ENCODE measurements at regions not wholly inside any gene's neighbourhood (a gene's known extent, or its start where the extent isn't known, plus 50 kb on each side); places are given as distances from the start of the nearest gene placed in this dataset.

DNA sequence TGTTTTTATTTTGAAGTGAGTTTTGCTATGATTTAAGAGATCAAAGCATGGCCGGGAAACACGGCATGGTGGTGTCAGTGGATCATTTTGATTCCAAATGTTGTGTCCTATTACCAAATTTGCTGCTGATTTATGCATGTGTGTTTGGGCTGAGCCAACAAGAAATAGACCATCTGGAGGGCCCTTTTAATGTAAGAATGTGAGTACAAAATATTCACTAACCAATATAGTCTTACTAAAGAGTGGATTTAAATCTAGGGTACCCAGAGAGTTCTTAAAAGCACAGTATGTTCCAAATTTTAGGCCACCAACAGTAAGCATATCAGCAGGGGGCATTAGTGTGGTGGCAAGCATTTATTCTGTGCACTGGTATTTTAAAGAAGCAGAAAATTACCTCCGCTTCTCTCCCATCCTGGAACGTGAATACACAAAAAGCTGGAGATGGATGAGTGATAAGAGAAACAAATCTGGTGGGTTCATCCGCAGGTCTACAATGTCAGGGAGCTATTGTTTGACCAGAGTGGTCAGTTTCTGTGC is 444.4 kb upstream of the IGFBP7 start:
- DNase-seq, result no peak

DNA sequence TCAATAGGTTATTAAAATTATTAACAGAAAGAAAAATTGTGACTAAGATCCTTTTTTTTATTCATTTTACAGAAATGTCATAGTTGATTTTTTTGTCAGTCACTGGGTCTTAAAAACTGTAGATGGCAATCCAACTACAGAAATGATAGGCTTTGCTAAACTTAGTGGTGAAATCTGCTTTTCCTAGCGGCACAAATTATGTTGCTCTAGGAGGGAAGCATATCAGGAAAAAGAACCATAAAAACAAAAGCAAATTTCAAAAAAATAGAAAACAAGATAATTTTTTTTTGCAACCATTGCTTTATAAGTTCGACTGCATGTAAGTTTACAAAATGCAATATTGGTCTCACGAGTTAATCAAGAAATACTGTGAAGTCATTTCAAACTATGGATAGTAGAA is 443.5 kb upstream of the IGFBP7 start:
- DNase-seq, result no peak

DNA sequence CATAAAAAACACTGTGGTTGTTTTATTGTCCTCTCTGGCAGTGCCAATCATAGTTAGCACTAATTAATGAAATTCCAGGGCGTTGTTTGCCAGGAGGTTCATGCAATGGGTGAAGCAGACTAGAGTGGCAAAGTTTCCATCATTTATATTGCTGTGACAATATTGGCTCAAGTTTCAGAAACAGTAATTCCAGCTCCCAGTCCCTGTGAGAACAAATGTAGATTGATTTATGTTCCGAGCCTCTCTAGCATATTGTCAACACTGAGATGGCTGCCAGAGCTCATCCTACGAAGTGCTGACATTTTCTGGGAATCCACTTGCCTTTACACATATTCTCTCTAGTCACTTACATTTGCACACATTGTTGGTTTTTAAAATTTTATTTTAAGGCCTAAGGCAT is 440.0 kb upstream of the IGFBP7 start:
- DNase-seq, result no peak

DNA sequence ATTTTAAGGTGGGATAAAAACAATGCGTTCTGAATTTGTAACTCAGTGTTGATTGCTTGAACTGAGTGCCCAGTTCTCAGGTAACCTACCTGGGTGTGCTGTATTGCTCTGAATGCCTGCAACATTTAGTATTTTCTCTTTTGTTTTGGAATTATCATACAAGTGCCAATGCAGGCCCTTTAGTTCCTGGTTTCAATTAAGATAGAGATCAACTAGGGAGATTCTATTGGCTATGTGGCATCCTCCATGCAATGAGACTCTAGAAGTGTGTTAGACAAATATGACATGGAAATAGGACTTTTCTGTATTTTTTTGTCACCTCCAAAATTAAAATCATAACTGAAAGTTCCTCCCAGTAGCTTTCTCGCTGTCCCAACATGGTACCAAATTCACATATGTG is 438.7 kb upstream of the IGFBP7 start:
- no peak for DNase-seq

DNA sequence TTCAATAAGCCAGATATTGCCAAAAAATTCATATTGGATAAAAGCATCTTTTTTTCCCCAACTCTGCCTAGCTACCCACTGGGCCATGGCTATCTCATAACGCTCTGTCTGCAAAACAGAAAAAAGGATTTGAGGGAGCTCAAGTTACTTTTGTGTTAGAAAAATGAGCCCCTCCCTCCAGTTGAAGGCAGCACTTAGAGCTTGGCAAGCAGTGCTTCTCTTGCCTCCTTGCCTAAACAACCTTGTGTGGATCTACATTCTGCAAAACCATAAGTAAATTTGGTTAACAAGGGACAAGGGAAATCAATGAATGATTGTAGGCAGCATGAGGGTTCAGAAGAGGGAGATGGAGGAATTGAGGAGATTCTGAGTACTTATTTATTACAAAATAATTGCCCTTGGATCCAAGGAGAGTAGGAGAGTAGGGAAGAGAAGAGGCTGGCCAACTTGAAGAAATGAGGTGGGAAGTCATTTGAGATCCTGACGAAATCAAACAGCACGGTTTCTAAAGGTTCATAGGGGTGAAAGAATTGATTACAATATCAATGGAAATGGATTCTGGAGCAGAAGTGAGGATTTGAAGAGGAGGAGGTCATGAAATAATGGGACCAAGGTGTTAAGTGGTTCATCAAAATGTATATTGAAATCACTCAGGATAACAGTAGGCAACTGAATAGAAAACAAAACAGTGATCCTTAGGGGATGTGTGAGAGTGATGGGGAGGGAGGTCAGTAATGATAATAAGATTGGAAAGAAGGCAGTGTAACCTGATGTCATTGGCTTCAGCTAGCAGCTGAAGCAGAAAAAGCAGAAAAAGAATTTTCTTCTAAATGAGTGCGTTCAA is 434.8 kb upstream of the IGFBP7 start:
- no peak for DNase-seq

DNA sequence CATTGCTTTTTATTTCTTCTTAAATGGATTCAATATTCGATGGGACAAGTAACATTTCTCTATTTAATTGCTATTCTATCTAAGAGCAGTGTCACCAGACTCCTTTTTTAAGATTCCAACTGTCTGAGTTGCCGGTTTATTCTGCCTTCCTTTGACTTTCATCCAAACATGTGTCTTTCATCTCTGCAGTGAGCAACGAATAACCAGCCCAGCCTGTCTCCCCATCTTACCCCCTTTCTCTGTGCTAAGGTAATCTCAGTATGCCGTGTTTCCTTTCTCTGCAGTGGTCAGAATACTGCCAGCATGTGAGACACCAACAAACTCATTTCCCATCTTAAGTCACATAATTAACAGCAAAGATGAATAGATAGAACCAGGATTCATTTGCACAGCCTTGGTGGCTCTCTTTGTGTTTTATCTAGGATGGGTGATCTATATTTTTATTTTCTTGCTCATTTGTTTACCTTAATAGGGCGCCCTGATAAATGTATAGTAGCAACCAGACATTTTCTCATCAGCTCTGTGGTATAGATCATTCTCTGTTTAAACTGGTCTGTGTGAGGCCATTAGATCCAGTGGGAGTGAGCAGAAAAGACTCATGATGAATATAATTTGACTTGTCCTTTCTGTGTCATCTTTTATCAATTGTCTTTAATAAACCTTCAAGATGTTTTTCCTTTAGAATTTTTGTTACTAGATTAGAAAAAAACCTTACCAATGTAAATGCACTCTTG is 394.8 kb upstream of the IGFBP7 start:
- no peak for DNase-seq

DNA sequence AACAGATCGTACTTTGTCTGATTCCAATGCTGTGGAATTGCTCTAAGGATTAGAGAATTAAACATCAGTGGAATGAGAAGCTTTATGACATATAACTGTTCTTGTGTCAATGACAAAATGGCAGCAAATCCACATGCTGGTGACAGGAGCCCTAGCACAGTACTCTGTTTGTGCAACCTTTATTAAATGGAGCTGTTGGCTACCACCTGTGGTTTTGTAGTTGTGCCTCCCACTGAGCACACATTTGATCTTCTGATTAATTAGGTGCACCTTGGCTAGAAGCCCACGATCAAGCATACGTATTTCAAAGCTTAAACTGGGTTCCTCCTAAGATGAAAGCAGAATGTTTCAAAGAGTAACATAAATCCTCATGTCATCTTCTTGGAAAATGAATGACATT is 394.0 kb upstream of the IGFBP7 start:
- DNase-seq, result no peak

DNA sequence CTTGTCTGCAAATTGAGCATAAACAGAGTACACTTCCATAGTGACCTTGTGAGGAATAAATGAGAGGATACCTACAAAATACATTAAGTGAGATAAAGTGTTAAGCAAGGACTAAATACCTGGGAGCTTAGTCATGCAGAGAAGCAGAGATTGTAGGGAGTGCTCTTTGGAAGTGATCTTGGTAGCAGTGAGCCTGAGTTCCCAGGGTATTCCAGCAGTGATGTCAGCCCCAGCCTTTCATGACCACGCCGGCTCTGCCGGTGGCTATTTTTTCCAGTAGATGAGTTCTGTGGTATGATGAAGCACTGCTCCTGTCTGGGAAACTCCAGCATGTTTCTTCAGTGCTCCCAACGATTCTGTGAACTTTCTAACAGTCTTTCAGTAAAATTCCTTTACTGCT is 391.5 kb upstream of the IGFBP7 start:
- no peak for DNase-seq

DNA sequence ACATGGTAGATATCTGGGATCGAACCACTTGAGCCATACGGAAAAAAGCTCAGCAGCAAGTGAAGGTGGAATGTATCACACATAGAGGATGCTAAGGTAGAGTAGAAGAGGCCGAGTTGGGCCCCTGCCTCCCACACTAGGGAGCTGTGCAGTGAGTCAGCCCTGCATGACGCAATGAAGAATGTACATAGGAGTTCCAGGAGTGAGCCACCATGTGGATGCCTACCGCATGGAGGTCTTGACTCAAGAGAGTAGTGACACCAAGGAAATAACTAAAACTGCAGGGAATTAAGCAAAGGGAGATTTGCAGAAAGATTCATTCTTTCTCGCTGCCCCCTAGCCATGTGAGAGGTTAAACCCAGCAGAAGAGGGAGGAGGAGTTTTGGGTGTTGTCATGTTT is 389.6 kb upstream of the IGFBP7 start:
- no peak for DNase-seq

DNA sequence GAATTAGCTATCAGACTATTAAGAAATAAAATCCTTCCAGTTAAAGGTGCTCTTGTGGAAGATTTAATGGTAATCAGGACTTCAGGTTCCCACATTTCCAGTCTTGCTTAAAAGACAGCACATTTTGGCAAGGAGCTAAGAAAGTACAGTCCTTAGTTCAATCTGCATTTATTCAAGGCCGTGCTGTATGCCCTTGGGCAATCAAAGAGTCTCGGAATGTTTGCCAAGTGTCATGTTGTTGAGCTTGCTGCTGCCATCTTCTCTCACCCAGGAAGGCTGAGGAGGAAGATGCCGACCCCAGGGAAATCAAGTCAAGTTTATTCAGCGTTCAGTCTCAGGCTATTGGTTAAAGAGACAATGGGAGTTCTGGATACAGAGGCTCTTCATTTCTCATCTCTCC is 388.1 kb upstream of the IGFBP7 start:
- DNase-seq, result no peak

DNA sequence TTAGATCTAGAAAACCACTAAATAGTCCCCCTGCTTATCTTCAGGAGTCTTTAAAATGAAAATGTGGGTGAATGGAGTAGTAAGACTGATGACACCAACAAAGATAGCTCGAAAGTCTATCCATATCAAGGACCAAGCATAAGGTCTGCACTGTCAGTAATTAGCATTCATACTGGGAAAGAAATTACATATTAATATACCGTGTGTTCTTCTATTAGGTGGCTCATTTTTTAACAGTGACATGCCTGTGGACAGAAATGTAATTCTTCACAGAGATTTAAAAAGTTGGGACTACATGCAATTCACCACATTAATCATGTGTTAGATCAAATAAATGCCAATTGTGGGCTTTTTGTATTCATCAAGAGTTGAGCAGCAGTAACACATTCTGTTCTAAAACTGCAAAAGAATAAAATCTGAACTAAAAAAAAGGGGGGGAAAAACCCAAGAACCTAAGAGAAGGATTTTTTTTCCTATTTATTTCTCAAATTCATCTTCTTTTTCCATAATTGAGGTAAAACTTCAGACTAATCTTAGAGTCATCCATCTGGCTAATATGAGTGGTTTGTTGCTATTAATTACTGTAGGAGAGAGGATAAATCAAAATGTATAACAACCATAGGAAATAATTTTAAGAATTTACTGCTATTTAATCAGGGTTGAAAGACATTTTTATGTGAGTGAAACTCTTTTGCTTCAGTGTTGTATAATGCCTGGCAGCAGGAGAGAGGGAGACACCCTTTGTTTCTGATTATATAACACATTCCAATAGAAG is 386.7 kb upstream of the IGFBP7 start:
- DNase-seq, result no peak

DNA sequence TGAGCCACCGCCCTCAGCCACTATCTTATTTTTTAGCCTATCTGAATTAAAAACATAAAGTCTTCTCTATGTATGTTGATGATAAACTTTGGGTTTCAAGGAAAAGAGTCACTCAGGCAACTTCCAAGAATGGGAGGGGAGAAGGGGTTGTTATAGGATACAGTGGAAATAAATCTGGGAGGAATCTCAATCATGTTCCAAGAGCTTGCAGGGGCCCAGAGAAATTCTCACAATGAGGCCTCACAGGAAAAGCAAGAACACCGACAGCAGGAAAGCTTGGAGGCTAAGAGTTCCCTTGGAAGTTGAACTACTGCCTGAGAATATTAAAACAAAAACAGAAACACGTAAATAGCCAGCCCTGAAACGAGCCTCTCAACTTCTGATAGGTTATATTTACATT is 384.6 kb upstream of the IGFBP7 start:
- DNase-seq, result no peak

DNA sequence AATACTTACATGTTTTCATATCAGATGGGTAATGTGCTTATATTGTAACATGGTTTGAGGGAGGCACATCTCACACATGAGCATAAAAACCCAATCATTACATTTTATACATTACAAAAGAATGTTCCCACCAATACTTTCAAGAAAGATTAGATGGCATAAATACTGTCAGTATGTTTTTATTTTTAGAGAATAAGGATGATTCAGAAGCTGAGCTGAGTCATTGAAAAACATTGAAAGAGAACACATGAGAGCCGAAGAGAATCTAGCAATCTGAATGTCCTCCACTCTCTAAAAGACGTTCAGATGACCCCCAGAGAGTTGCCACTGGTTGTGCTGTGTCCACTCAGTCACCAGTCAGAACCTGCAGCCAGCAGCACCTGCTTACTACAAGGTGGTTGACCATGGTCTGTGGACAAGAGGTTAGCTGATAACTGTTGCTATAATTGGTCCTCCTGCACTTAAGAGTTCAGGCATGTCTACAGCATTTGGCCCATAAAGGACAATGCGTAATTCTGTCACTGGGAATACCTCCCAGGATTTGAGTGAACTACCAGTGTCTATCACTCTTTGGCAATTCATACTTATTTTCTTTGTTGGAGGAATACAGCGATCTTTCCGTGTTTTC is 382.2 kb upstream of the IGFBP7 start:
- DNase-seq, result no peak

DNA sequence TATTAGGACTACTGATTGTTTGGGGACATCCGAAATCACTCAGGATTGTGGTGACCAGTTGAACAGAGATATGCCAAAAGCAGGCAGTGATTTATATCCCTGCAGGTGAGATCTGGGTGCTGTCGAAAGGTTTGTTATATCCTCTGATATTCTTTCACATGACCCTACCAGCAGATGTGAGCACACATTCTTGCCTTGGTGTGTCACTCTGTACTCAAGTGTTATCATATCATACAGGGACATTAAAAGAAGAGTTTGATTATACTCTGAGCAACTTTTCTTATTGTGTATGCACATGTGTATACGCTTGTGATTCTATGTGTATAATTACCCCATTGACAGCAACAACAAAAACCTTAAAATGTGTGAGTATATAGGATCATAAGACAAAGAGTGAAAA is 381.2 kb upstream of the IGFBP7 start:
- DNase-seq, result no peak

DNA sequence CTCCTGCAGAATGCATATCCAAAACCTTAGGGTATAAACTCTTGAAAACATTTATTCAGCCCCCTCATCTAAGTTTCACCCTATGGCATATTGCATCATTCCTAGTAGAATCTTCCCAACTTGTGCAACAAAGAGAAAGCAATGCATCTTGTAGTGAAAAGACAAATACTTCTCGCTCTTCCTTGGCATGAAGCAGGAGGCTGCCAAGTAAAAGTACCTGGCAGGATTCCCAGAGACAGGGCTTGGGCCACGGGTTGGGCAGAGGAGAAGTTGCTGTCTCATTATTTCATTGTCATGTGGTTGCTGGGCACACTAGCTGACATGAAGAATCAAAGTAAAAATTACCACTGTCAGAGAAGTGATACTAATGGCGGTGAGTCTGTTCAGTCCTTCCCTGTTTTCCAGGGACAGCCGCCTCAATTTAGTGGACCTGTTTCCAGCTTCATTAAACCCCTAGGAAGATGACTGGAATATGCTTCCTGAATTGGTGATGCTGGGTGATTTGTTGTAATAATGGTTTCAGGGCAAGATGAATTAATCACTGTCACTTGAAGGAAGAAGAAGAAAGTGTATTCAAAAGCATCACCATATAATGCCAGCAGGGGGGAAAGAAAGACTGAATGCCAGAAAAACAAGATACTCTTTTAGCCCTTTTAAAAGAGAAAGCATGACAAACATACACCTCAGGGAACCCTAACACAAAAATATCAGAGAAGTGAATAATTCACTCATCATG is 380.5 kb upstream of the IGFBP7 start:
- no peak for DNase-seq

DNA sequence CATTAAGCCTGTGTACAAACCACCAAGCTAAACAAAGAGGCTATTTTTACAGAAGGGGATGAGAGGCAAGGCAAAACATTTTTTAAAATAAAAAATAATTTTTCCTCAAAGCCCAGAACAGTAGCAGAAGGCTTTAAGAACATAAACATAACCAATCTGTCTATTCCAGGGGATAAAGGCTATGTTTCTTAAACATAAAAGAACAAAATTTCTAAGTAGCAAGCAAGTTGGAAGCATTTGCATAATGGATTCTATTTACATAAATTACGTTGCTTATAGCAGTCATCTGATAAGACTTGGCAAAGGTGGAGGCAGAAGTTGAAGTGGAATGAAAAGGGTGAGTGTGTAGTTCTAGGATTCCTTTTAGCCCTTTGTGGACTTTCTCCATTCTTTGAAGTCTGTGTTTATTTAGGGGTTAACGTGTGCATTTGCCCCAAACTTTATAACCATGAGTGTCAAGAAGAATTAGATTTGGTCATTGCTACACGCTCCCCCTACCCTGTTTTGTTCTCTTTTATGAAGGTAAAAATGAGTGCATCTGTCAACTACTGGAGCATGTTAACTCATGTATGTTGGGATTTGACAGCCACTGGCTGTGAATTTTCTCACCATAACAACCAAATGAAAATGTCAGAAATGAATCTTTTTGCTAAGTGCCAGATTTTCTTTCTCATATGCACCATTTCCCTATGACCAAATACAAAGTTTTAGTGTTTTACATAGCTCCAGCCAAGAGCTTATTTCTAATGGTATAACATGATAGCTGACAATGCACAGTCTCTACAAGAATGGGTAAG is 378.4 kb upstream of the IGFBP7 start:
- no peak for DNase-seq

DNA sequence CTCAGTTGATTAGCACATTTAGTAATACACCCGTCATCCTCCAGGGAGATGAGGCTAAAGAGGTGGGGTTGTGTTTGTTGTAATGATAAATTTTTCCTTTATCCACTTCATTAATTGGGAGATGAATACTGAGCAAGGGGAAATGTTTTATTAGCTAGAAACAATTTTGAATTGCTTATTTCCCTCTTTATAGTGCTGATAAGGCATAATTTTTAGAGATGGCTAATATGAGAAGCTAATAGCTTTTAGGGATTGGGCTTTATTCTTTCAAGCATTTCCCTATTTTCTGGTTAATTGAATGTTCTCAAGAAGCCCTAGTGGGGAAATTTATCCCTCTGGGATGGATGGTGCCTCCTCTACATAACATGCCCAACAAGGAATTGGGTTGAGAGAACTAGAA is 365.2 kb upstream of the IGFBP7 start:
- no peak for DNase-seq

DNA sequence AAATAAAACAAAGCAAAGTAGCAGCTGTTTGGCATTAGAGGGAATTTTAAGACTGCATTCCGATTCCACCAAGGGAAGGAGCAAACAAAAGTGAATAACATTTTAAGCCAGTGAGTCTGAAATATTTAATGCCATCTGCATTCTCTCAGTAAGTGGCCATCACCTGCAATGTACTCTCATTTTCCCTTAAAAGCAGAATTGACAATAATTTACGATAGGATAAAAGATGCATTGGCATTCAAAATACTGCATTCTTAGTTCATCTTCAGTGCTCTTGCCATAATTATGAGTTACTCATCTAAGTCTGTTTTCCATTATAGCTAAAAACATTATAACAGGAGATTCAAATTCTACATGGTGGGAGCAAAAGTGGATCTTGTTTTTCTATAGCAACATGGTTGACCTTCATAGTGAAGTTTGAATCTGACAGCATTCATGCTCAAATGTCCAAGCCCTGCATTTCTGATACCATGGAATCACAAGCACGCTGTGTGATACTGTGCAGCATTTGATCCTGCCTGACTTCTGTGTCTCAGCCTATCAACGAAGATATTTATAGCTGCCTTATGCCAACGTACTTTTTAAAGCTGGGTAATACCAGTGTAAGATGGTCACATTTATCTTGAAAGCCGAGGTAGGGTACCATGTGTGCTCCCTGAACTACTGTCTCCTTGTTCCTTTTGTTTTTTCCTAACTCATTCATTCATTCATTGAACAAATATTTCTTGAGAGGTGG is 355.3 kb upstream of the IGFBP7 start:
- no peak for DNase-seq

DNA sequence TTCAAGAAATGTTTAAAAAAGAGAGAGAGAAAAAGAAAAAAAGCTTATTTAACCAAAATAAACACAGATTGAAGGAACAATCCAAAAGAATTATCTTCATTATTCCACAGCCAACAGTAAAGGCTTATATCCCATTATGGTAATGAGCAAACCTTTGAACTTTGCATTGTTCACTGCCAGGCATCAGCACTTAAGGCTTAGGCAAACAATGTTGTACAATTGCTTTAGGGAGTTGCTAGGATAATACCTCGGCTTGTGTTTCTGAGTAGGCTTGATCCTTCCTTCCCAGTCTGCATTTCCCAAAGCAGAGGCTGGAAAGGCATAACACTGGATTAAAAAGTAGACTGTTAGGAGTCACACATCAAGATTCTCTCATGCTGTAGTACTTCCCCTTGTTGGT is 352.7 kb upstream of the IGFBP7 start:
- no peak for DNase-seq

DNA sequence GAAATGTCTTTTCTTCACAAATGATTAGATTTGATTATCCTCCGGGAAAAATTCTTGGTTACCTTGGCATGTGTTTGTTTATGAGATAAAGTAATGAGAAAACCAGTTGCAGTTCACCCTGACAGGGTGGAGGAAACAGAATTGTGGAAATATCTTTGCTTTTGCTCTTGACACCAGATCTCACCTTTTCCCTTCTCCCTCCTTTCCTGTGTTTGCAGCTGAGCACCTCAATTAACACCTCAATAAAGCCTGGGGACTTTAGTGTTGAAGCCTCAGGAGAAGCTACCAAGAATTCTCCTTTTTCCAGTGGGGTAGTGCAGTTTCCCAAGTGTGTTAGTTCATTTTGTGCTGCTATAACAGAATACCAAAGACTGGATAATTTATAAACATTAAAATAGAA is 350.8 kb upstream of the IGFBP7 start:
- DNase-seq, result no peak

DNA sequence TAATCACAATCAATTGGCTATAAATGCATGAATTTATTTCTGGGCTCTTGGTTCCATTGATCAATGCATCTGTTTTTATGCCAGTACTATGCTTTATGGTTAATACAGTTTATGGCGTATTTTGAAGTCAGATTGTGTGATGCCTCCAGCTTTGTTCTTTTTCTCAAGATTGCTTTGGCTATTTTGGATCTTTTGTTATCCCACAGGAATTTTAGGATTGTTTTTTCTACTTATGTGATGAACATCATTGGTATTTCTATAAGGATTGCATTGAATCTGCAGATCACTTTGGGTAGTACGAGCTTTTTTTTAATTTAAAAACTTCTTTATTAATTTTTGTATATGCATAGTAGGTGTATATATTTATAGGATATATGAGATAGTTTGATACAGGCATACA is 338.7 kb upstream of the IGFBP7 start:
- no peak for DNase-seq
